Pancreas (tissue), 10 donors: ENCODE measurements at regions not wholly inside any gene's neighbourhood (a gene's known extent, or its start where the extent isn't known, plus 50 kb on each side); places are given as distances from the start of the nearest gene placed in this dataset.

Source experiments
- ATAC-seq, 4 donors: fragments of 200-7000 bp; cut with Tn5 transposase; one replicate each; pipeline versions ENCODE4 v1.8.0 to v1.9.1; 2020; ENCODE audit warnings: mild to moderate bottlenecking in 4 of 4, moderate library complexity in 4 of 4
- DNase-seq, 6 donors: peaks; one replicate each; pipeline ENCODE4 v3.0.0-alpha.2; 2020
- FAIRE-seq: peaks from 2 replicates; lab custom pipeline; 2012; peaks lifted over from hg19 to GRCh38; lab: Jason Lieb, UNC
- H3K27ac ChIP-seq, 4 donors: fragments of 200-600 bp; sonication (generic); 1 replicate in 3 of 4; 2 replicates in 1 of 4; pipeline versions ENCODE4 v1.5.0 to v1.8.0; 2020
- H3K27me3 ChIP-seq, 4 donors: fragments of 200-600 bp; one replicate each; pipeline ENCODE4 v1.8.0; 2021
- H3K36me3 ChIP-seq, 3 donors: fragments of 200-600 bp; sonication (generic) in 1 of 3; one replicate each; pipeline versions ENCODE4 v1.5.0 to v1.8.0; 2020 to 2021
- H3K4me1 ChIP-seq, 3 donors: fragments of 200-600 bp; one replicate each; pipeline ENCODE4 v1.8.0; 2021
- H3K4me3 ChIP-seq, 4 donors: fragments of 200-600 bp; sonication (generic) in 2 of 4; one replicate each; pipeline versions ENCODE4 v1.5.0 to v1.8.0; 2020 to 2021
- H3K9me3 ChIP-seq, 4 donors: fragments of 200-600 bp; one replicate each; pipeline ENCODE4 v1.8.0; 2021
- WGBS, 2 donors: extraction: QIAGEN DNeasy Blood & Tissue Kit; methylation state at CpG; one replicate each; pipeline ENCODE4 v1.1.7; 2013; 5-methylcytosine and 5-hydroxymethylcytosine counted together
- intact Hi-C, 3 donors: fragments of 100-400 bp; cut with DNase I; formaldehyde crosslinking; loops; one replicate each; pipeline versions ENCODE4 v1.11.1 to v1.14.2; 2022
- TF ChIP-seq, protein P1 (sequence below), 4 donors: fragments of 200-600 bp; sonication (generic) in 3 of 4; IDR thresholded peaks; one replicate each; pipeline versions ENCODE4 v1.5.0 to v1.8.0; 2021; ENCODE audit warnings: antibody characterized with exemption in 4 of 4
- donor health status: healthy with polysubstance abuse.
- donor health status: DM: no; HTN: no; CAD: no; lungs with moderate emphysema.
- donor health status: DM: no; HTN: no; CAD: no.
- donor health status: control.
- donor health status: control.
- donor health status: Bipolar disorder and iron deficiency.
- donor health status: DM: yes; HTN: yes; CAD: no.
- donor health status: DM: no; HTN: no; CAD: no.
- donor health status: DM: no; HTN: no; CAD: no.
- donor health status: DM: yes; HTN: yes; CAD: no.

GRCh38 chr4:115929373-115929772 lies 816.0 kb upstream of the NDST4 start:
- intact Hi-C loops = no loop called here
- Histone ChIP-seq H3K27ac (no peak overlapping the region), H3K4me3 (no peak overlapping the region), H3K4me1 (no peaks in the 10 kb centered on the region), H3K27me3 (no peaks in the 10 kb centered on the region), H3K9me3 (no peaks in the 10 kb centered on the region), H3K36me3 (no peaks in the 10 kb centered on the region)
- ATAC-seq (no peak), DNase-seq (no peak), FAIRE-seq (no peak)
- TF ChIP-seq, protein P1, sequence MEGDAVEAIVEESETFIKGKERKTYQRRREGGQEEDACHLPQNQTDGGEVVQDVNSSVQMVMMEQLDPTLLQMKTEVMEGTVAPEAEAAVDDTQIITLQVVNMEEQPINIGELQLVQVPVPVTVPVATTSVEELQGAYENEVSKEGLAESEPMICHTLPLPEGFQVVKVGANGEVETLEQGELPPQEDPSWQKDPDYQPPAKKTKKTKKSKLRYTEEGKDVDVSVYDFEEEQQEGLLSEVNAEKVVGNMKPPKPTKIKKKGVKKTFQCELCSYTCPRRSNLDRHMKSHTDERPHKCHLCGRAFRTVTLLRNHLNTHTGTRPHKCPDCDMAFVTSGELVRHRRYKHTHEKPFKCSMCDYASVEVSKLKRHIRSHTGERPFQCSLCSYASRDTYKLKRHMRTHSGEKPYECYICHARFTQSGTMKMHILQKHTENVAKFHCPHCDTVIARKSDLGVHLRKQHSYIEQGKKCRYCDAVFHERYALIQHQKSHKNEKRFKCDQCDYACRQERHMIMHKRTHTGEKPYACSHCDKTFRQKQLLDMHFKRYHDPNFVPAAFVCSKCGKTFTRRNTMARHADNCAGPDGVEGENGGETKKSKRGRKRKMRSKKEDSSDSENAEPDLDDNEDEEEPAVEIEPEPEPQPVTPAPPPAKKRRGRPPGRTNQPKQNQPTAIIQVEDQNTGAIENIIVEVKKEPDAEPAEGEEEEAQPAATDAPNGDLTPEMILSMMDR (IDR thresholded peaks at IDR 0.05) = no peak
- WGBS, 2 donors = 64 to 82% methylated on average over 1 of the region's 1 CpG

GRCh38 chr4:115927382-115927781 lies 814.0 kb upstream of the NDST4 start:
- WGBS, 2 donors = 61 to 73% methylated on average over 5 of the region's 5 CpGs
- no peaks in the 10 kb centered on the region for H3K9me3 ChIP-seq
- ATAC-seq (no peak), DNase-seq (no peak), FAIRE-seq (no peak)
- TF ChIP-seq, protein P1 (IDR thresholded peaks at IDR 0.05) = no peak
- H3K27ac ChIP-seq = no peak overlapping the region
- H3K4me3 ChIP-seq = no peak overlapping the region
- no peaks in the 10 kb centered on the region for H3K27me3 ChIP-seq
- H3K36me3 ChIP-seq = no peaks in the 10 kb centered on the region
- intact Hi-C loops = no loop called here
- no peaks in the 10 kb centered on the region for H3K4me1 ChIP-seq

GRCh38 chr4:115923152-115923551 lies 809.7 kb upstream of the NDST4 start:
- TF ChIP-seq, protein P1 (IDR thresholded peaks at IDR 0.05) = no peak
- H3K9me3 ChIP-seq = no peaks in the 10 kb centered on the region
- WGBS, 2 donors = 31 to 36% methylated on average over 1 of the region's 1 CpG

DNA sequence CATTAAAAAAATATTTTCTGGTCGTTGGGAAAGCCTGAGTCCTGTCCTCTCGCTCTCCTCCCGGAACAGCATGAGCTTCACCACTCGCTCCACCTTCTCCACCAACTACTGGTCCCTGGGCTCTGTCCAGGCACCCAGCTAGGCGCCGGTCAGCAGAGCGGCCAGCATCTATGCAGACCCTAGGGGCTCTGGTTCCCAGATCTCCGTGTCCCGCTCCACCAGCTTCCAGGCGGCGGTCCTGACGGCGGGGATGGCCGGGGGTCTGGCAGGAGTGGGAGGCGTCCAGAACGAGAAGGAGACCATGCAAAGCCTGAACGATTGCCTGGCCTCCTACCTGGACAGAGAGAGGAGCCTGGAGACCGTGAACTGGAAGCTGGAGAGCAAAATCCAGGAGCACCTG lies 807.2 kb upstream of the NDST4 start:
- H3K36me3 ChIP-seq = no peaks in the 10 kb centered on the region
- no peaks in the 10 kb centered on the region for H3K4me1 ChIP-seq
- no peak overlapping the region for H3K27ac ChIP-seq
- no peaks in the 10 kb centered on the region for H3K27me3 ChIP-seq
- intact Hi-C loops = no loop called here
- no peak overlapping the region for H3K4me3 ChIP-seq
- no peaks in the 10 kb centered on the region for H3K9me3 ChIP-seq
- TF ChIP-seq, protein P1 (IDR thresholded peaks at IDR 0.05) = no peak
- ATAC-seq = no peak
- no peak for FAIRE-seq
- WGBS, 2 donors = 73 to 78% methylated on average over 18 of the region's 18 CpGs
- peak in 1 of 6 donors; percentile 48 for DNase-seq

More at GRCh38 chr4:115923152-115923551, 809.7 kb upstream of the NDST4 start:
- intact Hi-C loops = no loop called here
- no peak for DNase-seq
- FAIRE-seq = no peak
- ATAC-seq = no peak
- H3K36me3 ChIP-seq = no peaks in the 10 kb centered on the region
- H3K4me1 ChIP-seq = no peaks in the 10 kb centered on the region
- H3K27me3 ChIP-seq = no peaks in the 10 kb centered on the region
- H3K4me3 ChIP-seq = no peak overlapping the region
- no peak overlapping the region for H3K27ac ChIP-seq

GRCh38 chr4:115918149-115918548 lies 804.7 kb upstream of the NDST4 start:
- FAIRE-seq (no peak), DNase-seq (no peak), ATAC-seq (no peak)
- TF ChIP-seq, protein P1 (IDR thresholded peaks at IDR 0.05) = no peak
- H3K4me3 ChIP-seq = no peak overlapping the region
- H3K9me3 ChIP-seq = no peaks in the 10 kb centered on the region
- H3K36me3 ChIP-seq = no peaks in the 10 kb centered on the region
- no peak overlapping the region for H3K27ac ChIP-seq
- no peaks in the 10 kb centered on the region for H3K4me1 ChIP-seq
- no peaks in the 10 kb centered on the region for H3K27me3 ChIP-seq
- intact Hi-C loops = no loop called here
